Lower lobe of right lung (tissue), 2 donors: ENCODE measurements at regions not wholly inside any gene's neighbourhood (a gene's known extent, or its start where the extent isn't known, plus 50 kb on each side); places are given as distances from the start of the nearest gene placed in this dataset.

Source experiments
- ATAC-seq, 2 donors: fragments of 200-7000 bp; cut with Tn5 transposase; one replicate each; pipeline ENCODE4 v1.9.1; 2020 to 2022; ENCODE audit warnings: mild to moderate bottlenecking in 2 of 2, moderate library complexity in 2 of 2
- DNase-seq: peaks from one replicate; pipeline ENCODE4 v3.0.0-alpha.2; 2020
- H3K27ac ChIP-seq: fragments of 200-600 bp; one replicate; pipeline ENCODE4 v1.8.0; 2022
- H3K27me3 ChIP-seq: fragments of 200-600 bp; one replicate; pipeline ENCODE4 v1.8.0; 2022; ENCODE audit warnings: low read depth
- H3K36me3 ChIP-seq: fragments of 200-600 bp; one replicate; pipeline ENCODE4 v1.8.0; 2022; ENCODE audit warnings: mild to moderate bottlenecking
- H3K4me1 ChIP-seq: fragments of 200-600 bp; one replicate; pipeline ENCODE4 v1.8.0; 2022
- H3K4me3 ChIP-seq: fragments of 200-600 bp; one replicate; pipeline ENCODE4 v1.8.0; 2022; ENCODE audit warnings: mild to moderate bottlenecking
- H3K9me3 ChIP-seq: fragments of 200-600 bp; one replicate; pipeline ENCODE4 v1.8.0; 2022
- intact Hi-C: fragments of 100-400 bp; cut with DNase I; formaldehyde crosslinking; loops from one replicate; pipeline ENCODE4 v1.11.0; 2022
- TF ChIP-seq, protein P1 (sequence below): fragments of 200-600 bp; IDR thresholded peaks from one replicate; pipeline ENCODE4 v1.8.0; 2022; ENCODE audit warnings: antibody characterized with exemption, mild to moderate bottlenecking
- donor health status: DM: no; HTN: yes; CAD: no; lungs with severe emphysema.

DNA sequence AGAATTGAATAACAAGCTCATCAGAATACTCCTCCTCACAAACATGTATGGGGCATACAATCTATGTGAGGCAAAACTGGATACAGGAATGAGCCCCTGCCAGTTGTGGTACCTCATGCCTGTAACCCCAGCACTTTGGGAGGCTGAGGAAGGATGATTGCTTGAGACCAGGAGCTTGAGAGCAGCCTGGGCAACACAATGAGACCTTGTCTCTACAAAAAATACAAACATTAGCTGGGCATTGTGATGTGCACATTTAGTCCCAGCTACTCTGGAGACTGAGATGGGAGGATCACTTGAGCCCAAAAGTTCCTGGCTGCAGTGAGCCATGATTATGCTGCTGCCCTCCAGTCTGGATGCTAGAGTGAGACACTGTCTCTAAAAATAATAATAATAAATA, 611.0 kb downstream of the NLGN4X start:
- TF ChIP-seq, protein P1, sequence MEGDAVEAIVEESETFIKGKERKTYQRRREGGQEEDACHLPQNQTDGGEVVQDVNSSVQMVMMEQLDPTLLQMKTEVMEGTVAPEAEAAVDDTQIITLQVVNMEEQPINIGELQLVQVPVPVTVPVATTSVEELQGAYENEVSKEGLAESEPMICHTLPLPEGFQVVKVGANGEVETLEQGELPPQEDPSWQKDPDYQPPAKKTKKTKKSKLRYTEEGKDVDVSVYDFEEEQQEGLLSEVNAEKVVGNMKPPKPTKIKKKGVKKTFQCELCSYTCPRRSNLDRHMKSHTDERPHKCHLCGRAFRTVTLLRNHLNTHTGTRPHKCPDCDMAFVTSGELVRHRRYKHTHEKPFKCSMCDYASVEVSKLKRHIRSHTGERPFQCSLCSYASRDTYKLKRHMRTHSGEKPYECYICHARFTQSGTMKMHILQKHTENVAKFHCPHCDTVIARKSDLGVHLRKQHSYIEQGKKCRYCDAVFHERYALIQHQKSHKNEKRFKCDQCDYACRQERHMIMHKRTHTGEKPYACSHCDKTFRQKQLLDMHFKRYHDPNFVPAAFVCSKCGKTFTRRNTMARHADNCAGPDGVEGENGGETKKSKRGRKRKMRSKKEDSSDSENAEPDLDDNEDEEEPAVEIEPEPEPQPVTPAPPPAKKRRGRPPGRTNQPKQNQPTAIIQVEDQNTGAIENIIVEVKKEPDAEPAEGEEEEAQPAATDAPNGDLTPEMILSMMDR = no peak
- Histone ChIP-seq H3K36me3 (no peaks in the 10 kb centered on the region), H3K27ac (no peak overlapping the region), H3K27me3 (no peaks in the 10 kb centered on the region), H3K9me3 (no peaks in the 10 kb centered on the region), H3K4me3 (no peak overlapping the region), H3K4me1 (no peaks in the 10 kb centered on the region)
- intact Hi-C loops = no loop called here
- ATAC-seq (no peak), DNase-seq (no peak)

DNA sequence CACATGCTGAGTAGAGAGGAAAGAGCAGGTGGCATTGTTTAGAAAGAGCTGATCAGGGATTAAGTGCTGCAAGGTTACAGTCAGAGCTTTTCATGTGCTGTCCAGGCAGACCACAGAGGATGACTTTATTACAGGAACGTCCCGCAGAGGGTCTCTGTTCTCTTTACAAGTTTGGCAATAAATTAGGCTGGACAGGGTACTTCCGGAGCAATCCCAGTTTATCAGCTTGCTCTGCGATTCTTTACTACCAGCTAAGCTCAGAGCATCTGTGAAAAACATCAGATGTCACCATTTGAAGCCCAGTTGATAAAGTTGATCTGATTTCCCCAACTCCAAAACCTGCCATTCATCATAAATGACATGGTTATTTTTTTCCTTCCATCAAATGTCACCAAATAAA, 633.1 kb downstream of the NLGN4X start:
- ATAC-seq (no peak), DNase-seq (no peak)
- no peak overlapping the region for H3K27ac ChIP-seq
- no peaks in the 10 kb centered on the region for H3K4me1 ChIP-seq
- H3K9me3 ChIP-seq = no peaks in the 10 kb centered on the region
- TF ChIP-seq, protein P1 = no peak
- H3K36me3 ChIP-seq = no peaks in the 10 kb centered on the region
- no peaks in the 10 kb centered on the region for H3K27me3 ChIP-seq
- H3K4me3 ChIP-seq = no peak overlapping the region
- intact Hi-C loops = no loop called here

DNA sequence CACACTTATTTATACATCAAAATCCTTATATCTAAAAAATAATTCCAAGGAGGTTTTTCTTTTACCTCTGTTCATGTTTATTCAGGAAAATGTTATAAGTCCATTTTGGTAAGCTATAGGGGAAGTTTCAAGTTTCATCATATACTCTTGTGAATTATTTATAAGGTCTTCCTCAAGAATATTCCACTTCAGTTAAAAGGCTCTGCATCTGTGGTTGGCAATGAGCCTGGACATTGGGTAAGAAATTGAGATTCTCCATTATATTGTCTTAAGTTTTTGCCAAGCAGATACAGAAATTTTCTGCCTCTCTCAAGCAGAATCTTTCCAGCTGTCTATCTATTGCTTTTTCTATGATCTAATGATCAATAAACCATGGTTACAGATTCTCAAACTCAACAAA, 641.9 kb downstream of the NLGN4X start:
- Histone ChIP-seq H3K4me3 (no peak overlapping the region), H3K4me1 (no peaks in the 10 kb centered on the region), H3K9me3 (no peaks in the 10 kb centered on the region), H3K27me3 (no peaks in the 10 kb centered on the region), H3K27ac (no peak overlapping the region), H3K36me3 (no peaks in the 10 kb centered on the region)
- intact Hi-C loops = no loop called here
- no peak for DNase-seq
- TF ChIP-seq, protein P1 = no peak
- ATAC-seq = no peak

DNA sequence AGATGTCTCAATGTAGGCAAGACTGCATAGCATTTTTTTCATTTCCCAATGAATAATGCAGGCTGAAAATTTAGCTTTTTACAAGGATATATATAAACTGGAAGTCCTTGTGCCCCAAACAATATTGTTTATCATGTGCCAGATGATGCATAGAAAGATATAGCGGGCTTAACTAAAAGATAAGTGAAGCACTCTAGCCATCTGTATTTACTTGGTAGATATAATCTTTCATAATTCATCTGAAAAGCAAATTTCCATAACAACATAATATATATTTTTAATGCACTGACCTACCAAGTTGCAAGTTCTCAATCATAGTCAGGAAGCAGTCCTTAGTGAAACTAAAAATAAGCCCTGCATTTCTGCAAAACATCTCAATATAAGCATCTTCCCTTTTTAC, 653.3 kb downstream of the NLGN4X start:
- Histone ChIP-seq H3K4me3 (no peak overlapping the region), H3K36me3 (no peaks in the 10 kb centered on the region), H3K4me1 (no peaks in the 10 kb centered on the region), H3K27me3 (no peaks in the 10 kb centered on the region), H3K9me3 (no peaks in the 10 kb centered on the region), H3K27ac (no peak overlapping the region)
- TF ChIP-seq, protein P1 = no peak
- ATAC-seq = no peak
- DNase-seq = no peak
- intact Hi-C loops = no loop called here

DNA sequence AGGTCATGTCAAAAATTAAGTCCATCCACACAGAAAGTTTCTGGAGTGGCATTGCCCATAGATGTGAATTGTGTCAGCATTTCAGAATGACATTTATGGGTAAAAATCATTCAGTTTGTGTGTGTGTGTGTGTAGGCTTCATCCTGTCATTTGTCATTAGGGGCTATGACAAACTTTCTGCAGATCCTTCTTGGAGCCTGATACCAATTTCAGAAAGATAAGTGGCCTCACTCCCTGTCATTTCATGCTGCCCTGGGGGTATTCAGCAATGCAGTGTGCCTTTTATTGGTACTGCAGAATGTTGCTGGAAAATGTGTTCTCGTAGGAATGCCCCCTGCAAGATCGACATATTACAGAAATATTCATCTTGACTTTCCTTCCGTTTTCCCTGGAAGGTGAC, 659.7 kb downstream of the NLGN4X start:
- Histone ChIP-seq H3K36me3 (no peaks in the 10 kb centered on the region), H3K4me3 (no peak overlapping the region), H3K9me3 (no peaks in the 10 kb centered on the region), H3K27me3 (no peaks in the 10 kb centered on the region), H3K27ac (no peak overlapping the region), H3K4me1 (no peaks in the 10 kb centered on the region)
- ATAC-seq (no peak), DNase-seq (no peak)
- intact Hi-C loops = no loop called here
- TF ChIP-seq, protein P1 = no peak

DNA sequence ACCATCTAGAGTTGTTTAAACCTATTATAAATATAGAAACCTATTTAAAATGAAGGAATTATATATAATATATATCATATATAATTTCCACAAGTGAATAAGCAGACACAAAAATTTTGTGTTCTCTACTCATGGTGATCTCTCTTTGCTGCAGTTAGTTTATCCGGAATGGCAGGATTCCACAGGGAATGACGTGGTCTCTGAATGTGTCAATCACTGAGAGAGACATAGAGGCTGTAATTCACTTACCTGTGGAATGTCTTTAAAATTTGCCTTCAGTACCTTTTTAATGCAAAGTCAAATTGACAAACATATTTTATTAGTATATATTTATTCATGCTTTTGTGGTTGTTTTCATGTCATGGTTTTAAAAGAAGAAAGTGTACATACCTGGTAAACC, 669.3 kb downstream of the NLGN4X start:
- H3K27ac ChIP-seq = no peak overlapping the region

More for the DNA sequence above, 669.3 kb downstream of the NLGN4X start:
- Histone ChIP-seq H3K4me3 (no peak overlapping the region), H3K27me3 (no peaks in the 10 kb centered on the region), H3K36me3 (no peaks in the 10 kb centered on the region), H3K4me1 (no peaks in the 10 kb centered on the region), H3K9me3 (no peaks in the 10 kb centered on the region)
- DNase-seq (no peak), ATAC-seq (no peak)
- TF ChIP-seq, protein P1 = no peak
- intact Hi-C loops = no loop called here
